ENCODE measurements at regions not wholly inside any gene's neighbourhood (a gene's known extent, or its start where the extent isn't known, plus 50 kb on each side); places are given as distances from the start of the nearest gene placed in this dataset.
A peak's percentile ranks its signal among the peaks of the same experiment; 100 is the strongest.
"Not testable (repeated sequence)": the region's sequence is repeated elsewhere in the genome, so short reads cannot be mapped to it uniquely, and the experiment has no call there.

DNA sequence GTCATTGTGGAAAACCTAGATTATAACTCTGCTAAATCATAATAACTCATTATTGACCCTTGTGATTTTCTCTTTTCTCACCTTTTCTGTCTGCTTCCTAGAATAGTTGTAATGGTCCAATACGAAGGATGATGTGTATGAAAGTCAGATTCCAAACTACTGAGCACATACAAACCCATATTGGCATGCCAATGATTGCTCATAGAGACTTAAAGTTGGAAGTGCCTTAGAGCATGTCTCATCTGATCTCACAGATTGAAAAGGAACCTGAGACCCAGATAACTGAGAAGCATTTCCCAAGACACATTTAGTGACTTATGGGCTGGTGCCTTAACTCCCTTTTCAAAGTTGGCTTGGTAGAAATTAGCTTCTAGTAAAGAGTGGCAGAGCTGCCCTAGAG, 594.3 kb downstream of the REEP3 start:
- ChIA-PET POLR2A (ENCODE audit: low non-redundant PET) (no interaction called here), CTCF (no interaction called here)

DNA sequence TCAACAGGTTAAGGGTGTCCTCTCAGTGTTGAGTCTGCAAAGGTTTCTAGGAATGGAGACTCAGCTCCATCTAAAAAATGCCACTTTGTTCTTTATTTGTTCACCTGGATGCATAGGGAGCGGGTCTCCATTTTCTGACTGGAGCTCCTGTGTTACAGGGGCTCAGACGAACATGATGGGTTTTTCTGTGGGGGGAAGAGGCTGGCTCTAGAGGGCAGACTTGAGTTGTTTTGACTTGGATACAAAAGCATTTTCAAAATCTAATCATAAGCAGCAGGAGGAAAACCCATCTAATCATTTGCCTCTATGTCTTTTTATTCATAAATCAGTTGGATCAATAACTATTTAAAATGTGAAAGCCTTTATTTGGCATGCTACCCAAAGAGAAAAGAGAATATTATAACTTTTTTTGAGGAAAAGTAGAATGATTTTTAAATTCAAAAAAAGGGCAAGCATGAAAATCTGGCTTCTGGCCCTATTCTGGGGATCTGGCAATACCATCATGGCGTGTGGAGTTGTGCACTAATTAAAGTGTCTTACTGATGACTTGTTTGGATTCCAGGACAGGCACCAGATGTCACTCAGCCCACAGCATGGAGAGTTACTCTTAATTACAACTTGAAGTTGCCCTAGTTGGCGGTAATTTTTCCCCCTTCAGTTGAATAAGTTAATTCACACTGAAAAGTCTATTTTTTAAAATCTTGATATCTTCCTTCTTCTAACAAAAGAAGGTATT, 594.9 kb downstream of the REEP3 start:
- ChIA-PET POLR2A (ENCODE audit: low non-redundant PET) (no interaction called here), CTCF (interaction anchor here (0.7 to 1.0 kb wide), 2 partner anchors 178 to 853 kb away, joined by 3 read pairs; no protein-coding TSS in a partner anchor)
- peak; percentile 24 for DNase-seq (ENCODE audit: low spot score)
- TF ChIP-seq, protein P1, sequence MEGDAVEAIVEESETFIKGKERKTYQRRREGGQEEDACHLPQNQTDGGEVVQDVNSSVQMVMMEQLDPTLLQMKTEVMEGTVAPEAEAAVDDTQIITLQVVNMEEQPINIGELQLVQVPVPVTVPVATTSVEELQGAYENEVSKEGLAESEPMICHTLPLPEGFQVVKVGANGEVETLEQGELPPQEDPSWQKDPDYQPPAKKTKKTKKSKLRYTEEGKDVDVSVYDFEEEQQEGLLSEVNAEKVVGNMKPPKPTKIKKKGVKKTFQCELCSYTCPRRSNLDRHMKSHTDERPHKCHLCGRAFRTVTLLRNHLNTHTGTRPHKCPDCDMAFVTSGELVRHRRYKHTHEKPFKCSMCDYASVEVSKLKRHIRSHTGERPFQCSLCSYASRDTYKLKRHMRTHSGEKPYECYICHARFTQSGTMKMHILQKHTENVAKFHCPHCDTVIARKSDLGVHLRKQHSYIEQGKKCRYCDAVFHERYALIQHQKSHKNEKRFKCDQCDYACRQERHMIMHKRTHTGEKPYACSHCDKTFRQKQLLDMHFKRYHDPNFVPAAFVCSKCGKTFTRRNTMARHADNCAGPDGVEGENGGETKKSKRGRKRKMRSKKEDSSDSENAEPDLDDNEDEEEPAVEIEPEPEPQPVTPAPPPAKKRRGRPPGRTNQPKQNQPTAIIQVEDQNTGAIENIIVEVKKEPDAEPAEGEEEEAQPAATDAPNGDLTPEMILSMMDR (conservative IDR thresholded peaks at IDR 0.05; ENCODE audit: low read depth): peak; percentile 49
- H3K27ac ChIP-seq: no peak overlapping the region

More for the DNA sequence above, 594.3 kb downstream of the REEP3 start:
- H3K27ac ChIP-seq: no peak overlapping the region
- TF ChIP-seq, protein P1 (conservative IDR thresholded peaks at IDR 0.05; ENCODE audit: low read depth): no peak
- no peak for DNase-seq (ENCODE audit: low spot score)

DNA sequence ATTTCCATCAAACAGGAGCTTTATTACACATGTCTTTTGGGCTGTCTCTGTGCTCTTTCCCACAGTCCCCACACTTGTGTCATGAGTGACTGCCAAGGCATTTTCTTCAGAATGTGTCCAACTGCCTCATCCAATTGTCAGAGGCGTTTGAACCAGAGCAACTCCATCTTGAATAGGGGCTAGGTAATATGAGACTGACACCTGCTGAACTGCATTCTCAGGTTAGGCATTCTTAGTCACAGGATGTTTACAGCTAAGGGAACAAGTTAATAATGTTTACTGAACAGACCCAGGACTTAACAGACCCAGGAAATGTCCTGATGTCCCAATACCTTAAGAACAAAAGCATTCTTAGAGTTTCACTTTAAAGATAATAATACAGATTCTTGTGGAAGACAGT, 595.5 kb downstream of the REEP3 start:
- no peak for DNase-seq (ENCODE audit: low spot score)
- POLR2A ChIA-PET (ENCODE audit: low non-redundant PET): no interaction called here
- CTCF ChIA-PET: interaction anchor here (0.7 to 1.0 kb wide), 2 partner anchors 178 to 853 kb away, joined by 3 read pairs; no protein-coding TSS in a partner anchor
- TF ChIP-seq, protein P1 (conservative IDR thresholded peaks at IDR 0.05; ENCODE audit: low read depth): no peak
- no peak overlapping the region for H3K27ac ChIP-seq

DNA sequence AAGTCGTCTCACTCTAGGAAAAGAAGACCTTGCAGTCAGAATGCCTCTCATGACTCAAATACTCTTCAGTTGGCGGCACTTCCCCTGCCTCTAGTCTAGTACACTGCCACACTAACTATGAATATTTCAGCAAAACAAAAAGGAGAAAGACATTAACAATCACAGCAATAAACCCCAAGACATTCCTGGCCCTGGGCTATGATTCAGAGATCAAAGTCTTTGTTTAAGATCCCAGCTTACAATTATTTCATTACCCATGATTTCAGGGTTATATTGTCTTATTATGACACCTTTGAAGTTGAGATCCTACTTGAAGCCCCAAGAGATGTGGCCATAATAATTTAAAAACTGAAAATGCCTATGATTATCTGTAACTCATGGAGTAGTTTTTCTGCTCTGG, 597.5 kb downstream of the REEP3 start:
- CTCF ChIA-PET: interaction anchor here (0.5 to 0.6 kb wide), 2 partner anchors 13 to 175 kb away, joined by 3 to 4 read pairs; no protein-coding TSS in a partner anchor
- no peak for DNase-seq (ENCODE audit: low spot score)
- TF ChIP-seq, protein P1 (conservative IDR thresholded peaks at IDR 0.05; ENCODE audit: low read depth): no peak
- POLR2A ChIA-PET (ENCODE audit: low non-redundant PET): no interaction called here
- no peak overlapping the region for H3K27ac ChIP-seq

DNA sequence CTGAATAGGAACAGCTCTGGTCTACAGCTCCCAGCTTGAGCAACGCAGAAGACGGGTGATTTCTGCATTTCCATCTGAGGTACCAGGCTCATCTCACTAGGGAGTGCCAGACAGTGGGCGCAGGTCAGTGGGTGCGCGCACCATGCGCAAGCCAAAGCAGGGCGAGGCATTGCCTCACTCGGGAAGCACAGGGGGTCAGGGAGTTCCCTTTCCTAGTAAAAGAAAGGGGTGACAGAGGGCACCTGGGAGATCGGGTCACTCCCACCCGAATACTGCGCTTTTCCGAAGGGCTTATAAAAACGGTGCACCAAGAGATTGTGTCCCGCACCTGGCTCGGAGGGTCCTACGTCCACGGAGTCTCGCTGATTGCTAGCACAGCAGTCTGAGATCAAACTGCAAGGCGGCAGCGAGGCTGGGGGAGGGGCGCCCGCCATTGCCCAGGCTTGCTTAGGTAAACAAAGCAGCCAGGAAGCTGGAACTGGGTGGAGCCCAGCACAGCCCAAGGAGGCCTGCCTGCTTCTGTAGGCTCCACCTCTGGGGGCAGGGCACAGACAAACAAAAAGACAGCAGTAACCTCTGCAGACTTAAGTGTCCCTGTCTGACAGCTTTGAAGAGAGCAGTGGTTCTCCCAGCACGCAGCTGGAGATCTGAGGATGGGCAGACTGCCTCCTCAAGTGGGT, 599.2 kb downstream of the REEP3 start:
- DNase-seq (ENCODE audit: low spot score); POLR2A ChIA-PET (ENCODE audit: low non-redundant PET); CTCF ChIA-PET: not testable (repeated sequence)
- H3K27ac ChIP-seq: peak overlapping the region; percentile 67

DNA sequence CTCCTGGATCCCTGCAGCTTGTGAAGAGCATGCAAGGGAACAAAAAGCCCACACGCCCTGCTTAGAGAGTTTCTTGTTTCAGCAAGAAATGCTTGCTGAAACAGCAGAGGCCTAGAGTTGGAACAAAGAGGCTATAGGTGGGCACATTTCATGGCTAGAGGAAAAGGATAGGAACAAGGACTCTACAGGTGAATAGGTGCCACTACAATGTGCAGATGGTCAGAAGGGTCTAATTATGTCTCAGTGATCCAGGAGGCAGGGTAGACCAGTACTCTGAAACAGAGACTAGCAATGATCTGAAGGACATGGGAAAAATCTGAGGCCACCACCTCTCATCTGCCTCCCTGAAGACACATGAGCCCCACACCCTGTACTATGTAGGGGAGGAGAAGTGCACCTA, 609.0 kb downstream of the REEP3 start:
- TF ChIP-seq, protein P1 (conservative IDR thresholded peaks at IDR 0.05; ENCODE audit: low read depth): no peak
- ChIA-PET CTCF (no interaction called here), POLR2A (ENCODE audit: low non-redundant PET) (no interaction called here)
- H3K27ac ChIP-seq: no peak overlapping the region
- no peak for DNase-seq (ENCODE audit: low spot score)

DNA sequence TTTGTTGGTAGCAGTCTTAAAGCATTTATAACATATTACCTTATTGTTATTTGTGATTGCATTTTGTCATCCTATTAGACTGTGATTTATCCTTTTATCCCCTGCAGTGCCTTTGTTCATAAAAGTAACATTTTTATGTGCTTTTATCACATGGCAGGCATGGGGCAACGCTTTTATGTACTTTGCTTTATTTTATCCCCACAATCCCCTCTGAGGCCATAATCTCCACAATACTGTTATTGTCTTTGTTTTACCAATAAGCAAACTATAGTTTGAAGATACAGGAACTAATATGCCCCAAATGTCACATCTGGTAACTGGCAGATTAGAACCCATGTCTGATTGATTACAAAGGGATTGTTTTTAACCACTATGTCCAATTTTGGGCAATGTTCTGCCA, 613.5 kb downstream of the REEP3 start:
- H3K27ac ChIP-seq: no peak overlapping the region
- TF ChIP-seq, protein P1 (conservative IDR thresholded peaks at IDR 0.05; ENCODE audit: low read depth): no peak
- no peak for DNase-seq (ENCODE audit: low spot score)
- POLR2A ChIA-PET (ENCODE audit: low non-redundant PET): no interaction called here
- CTCF ChIA-PET: no interaction called here

All from RWPE1 (cell line).